HEK293 (cell line): ENCODE measurements at regions not wholly inside any gene's neighbourhood (a gene's known extent, or its start where the extent isn't known, plus 50 kb on each side); places are given as distances from the start of the nearest gene placed in this dataset.

Source experiments
- CTCF ChIA-PET: fragments of 350-600 bp; formaldehyde crosslinking; extraction: SDS; loops from one replicate; lab custom pipeline; 2021; ENCODE audit warnings: antibody characterized with exemption; lab: Yijun Ruan, JAX
- POLR2A ChIA-PET: fragments of 300-600 bp; formaldehyde crosslinking; extraction: SDS; loops from one replicate; lab custom pipeline; 2020; ENCODE audit warnings: antibody characterized with exemption, inconsistent platforms; lab: Yijun Ruan, JAX
- H3K27ac ChIP-seq: fragments of 200-500 bp; sonication (Bioruptor generic); 2 replicates; pipeline ENCODE4 v1.5.1; 2014; ENCODE audit warnings: low read depth, low read length, control low read depth, inconsistent platforms; ENCODE audit errors: extremely low read depth
- H3K36me3 ChIP-seq, 2 experiments: fragments of 200-500 bp in 1 of 2; sonication (Bioruptor generic) in 1 of 2; 1 replicate in 1 of 2; 2 replicates in 1 of 2; pipeline ENCODE4 v1.5.1; 2014 to 2017; ENCODE audit warnings: inconsistent platforms in 2 of 2, low read length in 2 of 2; ENCODE audit not compliant: control insufficient read depth in 2 of 2, insufficient read depth in 1 of 2
- H3K4me1 ChIP-seq: fragments of 200-500 bp; sonication (Bioruptor generic); 2 replicates; pipeline ENCODE4 v1.5.1; 2014; ENCODE audit warnings: mild to moderate bottlenecking, low read length, inconsistent platforms; ENCODE audit not compliant: control insufficient read depth, insufficient read depth
- H3K4me3 ChIP-seq: 2 replicates; pipeline ENCODE4 v1.5.1; 2011; ENCODE audit warnings: low read depth, mild to moderate bottlenecking, control low read depth, low read length, moderate library complexity
- H3K9me3 ChIP-seq: fragments of 200-500 bp; sonication (Bioruptor generic); 2 replicates; pipeline ENCODE4 v1.5.1; 2014; ENCODE audit warnings: low read depth, low read length, inconsistent platforms; ENCODE audit not compliant: control insufficient read depth, insufficient read depth
- MZF1 ChIP-seq: fragments of 450-650 bp; formaldehyde crosslinking; IDR thresholded peaks from 2 replicates; pipeline ENCODE4 v1.5.1; 2017; ENCODE audit warnings: missing biosample characterization, missing genetic modification characterization, borderline replicate concordance
- SALL2 ChIP-seq: fragments of 450-650 bp; formaldehyde crosslinking; IDR thresholded peaks from 2 replicates; pipeline ENCODE4 v1.5.0; 2017; ENCODE audit warnings: missing biosample characterization, mild to moderate bottlenecking, missing genetic modification characterization, borderline replicate concordance
- SP2 ChIP-seq: fragments of 450-650 bp; formaldehyde crosslinking; IDR thresholded peaks from 2 replicates; pipeline ENCODE4 v1.5.1; 2016; ENCODE audit warnings: missing biosample characterization, missing genetic modification characterization
- ZBTB17 ChIP-seq: fragments of 450-650 bp; formaldehyde crosslinking; IDR thresholded peaks from 2 replicates; pipeline ENCODE4 v1.5.1; 2016; ENCODE audit warnings: missing biosample characterization, missing genetic modification characterization
- ZBTB8A ChIP-seq: fragments of 450-650 bp; formaldehyde crosslinking; IDR thresholded peaks from 2 replicates; pipeline ENCODE4 v1.5.1; 2016; ENCODE audit warnings: missing biosample characterization, missing genetic modification characterization
- ZNF335 ChIP-seq: fragments of 450-650 bp; formaldehyde crosslinking; conservative IDR thresholded peaks from 2 replicates; pipeline ENCODE4 v1.5.1; 2016; ENCODE audit warnings: missing biosample characterization, missing genetic modification characterization
- ZNF366 ChIP-seq: fragments of 450-650 bp; formaldehyde crosslinking; conservative IDR thresholded peaks from 2 replicates; pipeline ENCODE4 v1.5.1; 2016; ENCODE audit warnings: missing biosample characterization, missing genetic modification characterization
- ZNF600 ChIP-seq: fragments of 450-650 bp; formaldehyde crosslinking; IDR thresholded peaks from 2 replicates; pipeline ENCODE4 v1.5.1; 2016; ENCODE audit warnings: missing biosample characterization, missing genetic modification characterization
- ZNF658 ChIP-seq: fragments of 450-650 bp; formaldehyde crosslinking; IDR thresholded peaks from 2 replicates; pipeline ENCODE4; 2016; ENCODE audit warnings: missing biosample characterization, missing genetic modification characterization
- TF ChIP-seq, protein P1 (sequence below): fragments of 450-650 bp; formaldehyde crosslinking; IDR thresholded peaks from 2 replicates; pipeline ENCODE4 v1.5.1; 2016; ENCODE audit warnings: missing biosample characterization, missing genetic modification characterization
- TF ChIP-seq, protein P2 (sequence below): fragments of 450-650 bp; formaldehyde crosslinking; IDR thresholded peaks from 2 replicates; pipeline ENCODE4 v1.5.1; 2016; ENCODE audit warnings: missing biosample characterization, missing genetic modification characterization
- TF ChIP-seq, protein P3 (sequence below): fragments of 450-650 bp; formaldehyde crosslinking; IDR thresholded peaks from 2 replicates; pipeline ENCODE4 v1.5.1; 2016; ENCODE audit warnings: missing biosample characterization, missing genetic modification characterization
- TF ChIP-seq, protein P4 (sequence below): fragments of 450-650 bp; formaldehyde crosslinking; optimal IDR thresholded peaks from 2 replicates; pipeline ENCODE3; 2016; ENCODE audit warnings: missing biosample characterization, mild to moderate bottlenecking, missing genetic modification characterization
- TF ChIP-seq, protein P5 (sequence below): fragments of 450-650 bp; formaldehyde crosslinking; IDR thresholded peaks from 2 replicates; pipeline ENCODE4 v1.5.1; 2016; ENCODE audit warnings: missing biosample characterization, missing genetic modification characterization

DNA sequence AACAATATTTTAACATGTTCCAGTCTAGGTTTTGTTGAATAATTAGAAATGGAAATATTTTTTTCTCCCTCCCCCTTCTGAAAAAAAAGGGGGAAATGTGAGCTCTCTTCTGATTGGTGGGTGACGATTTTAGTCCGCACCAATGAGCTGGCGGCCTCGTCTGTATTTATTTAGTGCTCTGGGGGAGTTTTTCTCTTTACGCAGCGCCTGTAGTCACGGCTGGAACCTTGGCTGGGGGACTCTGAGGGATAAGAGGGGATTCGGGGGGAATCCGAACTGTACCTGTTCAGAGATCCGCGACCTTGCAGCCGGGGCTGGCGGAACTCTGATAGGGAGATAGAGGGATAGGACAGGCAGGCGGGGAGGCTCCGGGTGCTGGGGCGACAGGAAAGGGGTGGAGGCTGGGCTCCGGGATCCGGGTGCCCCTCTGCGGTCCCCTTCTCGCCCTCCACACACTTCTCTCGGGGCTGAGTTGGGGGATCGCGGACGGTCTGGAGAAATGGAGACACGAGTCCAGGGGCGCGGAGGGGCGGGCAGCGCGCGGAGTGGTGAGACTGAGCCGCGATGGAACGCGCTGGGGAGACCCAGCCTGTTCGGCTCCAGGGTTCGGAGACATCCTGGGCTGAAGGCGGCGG is 99.7 kb upstream of the HSD17B12 start:
- Histone ChIP-seq H3K27ac (no peak overlapping the region), H3K4me1 (peaks cover 3% of the 10 kb centered on the region; the same call in 1 of the 2 replicates)
- TF ChIP-seq ZNF366 (tag by site-specific recombination) (peak; percentile 31; the same call in 1 of the 2 replicates), SALL2 (no peak), ZBTB8A (tag by site-specific recombination) (peak; percentile 48), ZBTB17 (tag by site-specific recombination) (peak; percentile 51), ZNF658 (tag by site-specific recombination) (no peak), SP2 (0 out of 2 replicates have a peak, but pooled peaks have one; percentile 34), MZF1 (tag by site-specific recombination) (peak; percentile 78), ZNF335 (peak; percentile 68), ZNF600 (tag by site-specific recombination) (peak; percentile 16; the same call in 1 of the 2 replicates)
- TF ChIP-seq, protein P1, sequence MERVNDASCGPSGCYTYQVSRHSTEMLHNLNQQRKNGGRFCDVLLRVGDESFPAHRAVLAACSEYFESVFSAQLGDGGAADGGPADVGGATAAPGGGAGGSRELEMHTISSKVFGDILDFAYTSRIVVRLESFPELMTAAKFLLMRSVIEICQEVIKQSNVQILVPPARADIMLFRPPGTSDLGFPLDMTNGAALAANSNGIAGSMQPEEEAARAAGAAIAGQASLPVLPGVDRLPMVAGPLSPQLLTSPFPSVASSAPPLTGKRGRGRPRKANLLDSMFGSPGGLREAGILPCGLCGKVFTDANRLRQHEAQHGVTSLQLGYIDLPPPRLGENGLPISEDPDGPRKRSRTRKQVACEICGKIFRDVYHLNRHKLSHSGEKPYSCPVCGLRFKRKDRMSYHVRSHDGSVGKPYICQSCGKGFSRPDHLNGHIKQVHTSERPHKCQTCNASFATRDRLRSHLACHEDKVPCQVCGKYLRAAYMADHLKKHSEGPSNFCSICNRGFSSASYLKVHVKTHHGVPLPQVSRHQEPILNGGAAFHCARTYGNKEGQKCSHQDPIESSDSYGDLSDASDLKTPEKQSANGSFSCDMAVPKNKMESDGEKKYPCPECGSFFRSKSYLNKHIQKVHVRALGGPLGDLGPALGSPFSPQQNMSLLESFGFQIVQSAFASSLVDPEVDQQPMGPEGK (tag by site-specific recombination): peak; percentile 48; the same call in 1 of the 2 replicates
- TF ChIP-seq, protein P2, sequence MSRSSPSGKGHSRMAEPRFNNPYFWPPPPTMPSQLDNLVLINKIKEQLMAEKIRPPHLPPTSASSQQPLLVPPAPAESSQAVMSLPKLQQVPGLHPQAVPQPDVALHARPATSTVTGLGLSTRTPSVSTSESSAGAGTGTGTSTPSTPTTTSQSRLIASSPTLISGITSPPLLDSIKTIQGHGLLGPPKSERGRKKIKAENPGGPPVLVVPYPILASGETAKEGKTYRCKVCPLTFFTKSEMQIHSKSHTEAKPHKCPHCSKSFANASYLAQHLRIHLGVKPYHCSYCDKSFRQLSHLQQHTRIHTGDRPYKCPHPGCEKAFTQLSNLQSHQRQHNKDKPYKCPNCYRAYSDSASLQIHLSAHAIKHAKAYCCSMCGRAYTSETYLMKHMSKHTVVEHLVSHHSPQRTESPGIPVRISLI: peak; percentile 81
- TF ChIP-seq, protein P3, sequence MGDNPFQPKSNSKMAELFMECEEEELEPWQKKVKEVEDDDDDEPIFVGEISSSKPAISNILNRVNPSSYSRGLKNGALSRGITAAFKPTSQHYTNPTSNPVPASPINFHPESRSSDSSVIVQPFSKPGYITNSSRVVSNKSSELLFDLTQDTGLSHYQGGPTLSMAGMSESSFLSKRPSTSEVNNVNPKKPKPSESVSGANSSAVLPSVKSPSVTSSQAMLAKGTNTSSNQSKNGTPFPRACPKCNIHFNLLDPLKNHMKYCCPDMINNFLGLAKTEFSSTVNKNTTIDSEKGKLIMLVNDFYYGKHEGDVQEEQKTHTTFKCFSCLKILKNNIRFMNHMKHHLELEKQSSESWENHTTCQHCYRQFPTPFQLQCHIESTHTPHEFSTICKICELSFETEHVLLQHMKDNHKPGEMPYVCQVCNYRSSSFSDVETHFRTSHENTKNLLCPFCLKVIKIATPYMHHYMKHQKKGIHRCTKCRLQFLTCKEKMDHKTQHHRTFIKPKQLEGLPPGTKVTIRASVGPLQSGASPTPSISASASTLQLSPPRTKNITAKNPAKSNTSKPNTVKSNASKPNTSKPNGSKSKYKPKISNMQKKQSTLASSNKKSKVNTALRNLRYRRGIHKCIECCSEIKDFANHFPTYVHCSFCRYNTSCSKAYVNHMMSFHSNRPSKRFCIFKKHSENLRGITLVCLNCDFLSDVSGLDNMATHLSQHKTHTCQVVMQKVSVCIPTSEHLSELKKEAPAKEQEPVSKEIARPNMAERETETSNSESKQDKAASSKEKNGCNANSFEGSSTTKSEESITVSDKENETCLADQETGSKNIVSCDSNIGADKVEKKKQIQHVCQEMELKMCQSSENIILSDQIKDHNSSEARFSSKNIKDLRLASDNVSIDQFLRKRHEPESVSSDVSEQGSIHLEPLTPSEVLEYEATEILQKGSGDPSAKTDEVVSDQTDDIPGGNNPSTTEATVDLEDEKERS: no peak
- TF ChIP-seq, protein P4, sequence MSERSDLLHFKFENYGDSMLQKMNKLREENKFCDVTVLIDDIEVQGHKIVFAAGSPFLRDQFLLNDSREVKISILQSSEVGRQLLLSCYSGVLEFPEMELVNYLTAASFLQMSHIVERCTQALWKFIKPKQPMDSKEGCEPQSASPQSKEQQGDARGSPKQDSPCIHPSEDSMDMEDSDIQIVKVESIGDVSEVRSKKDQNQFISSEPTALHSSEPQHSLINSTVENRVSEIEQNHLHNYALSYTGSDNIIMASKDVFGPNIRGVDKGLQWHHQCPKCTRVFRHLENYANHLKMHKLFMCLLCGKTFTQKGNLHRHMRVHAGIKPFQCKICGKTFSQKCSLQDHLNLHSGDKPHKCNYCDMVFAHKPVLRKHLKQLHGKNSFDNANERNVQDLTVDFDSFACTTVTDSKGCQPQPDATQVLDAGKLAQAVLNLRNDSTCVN: peak; percentile 41
- TF ChIP-seq, all 188 proteins: peak for 10
- Histone ChIP-seq H3K4me3 (peak overlapping the region; percentile 51), H3K36me3 (no peaks in the 10 kb centered on the region), H3K9me3 (no peaks in the 10 kb centered on the region)
- CTCF ChIA-PET: interaction anchor here (0.6 to 1.6 kb wide), 6 partner anchors 29 to 299 kb away, joined by 3 to 4 read pairs (median 3); no protein-coding TSS in a partner anchor
- POLR2A ChIA-PET: interaction anchor here (0.6 to 1.0 kb wide), 3 partner anchors 12 to 100 kb away, joined by 3 to 4 read pairs (median 3); partner anchors contain the start of gene HSD17B12

DNA sequence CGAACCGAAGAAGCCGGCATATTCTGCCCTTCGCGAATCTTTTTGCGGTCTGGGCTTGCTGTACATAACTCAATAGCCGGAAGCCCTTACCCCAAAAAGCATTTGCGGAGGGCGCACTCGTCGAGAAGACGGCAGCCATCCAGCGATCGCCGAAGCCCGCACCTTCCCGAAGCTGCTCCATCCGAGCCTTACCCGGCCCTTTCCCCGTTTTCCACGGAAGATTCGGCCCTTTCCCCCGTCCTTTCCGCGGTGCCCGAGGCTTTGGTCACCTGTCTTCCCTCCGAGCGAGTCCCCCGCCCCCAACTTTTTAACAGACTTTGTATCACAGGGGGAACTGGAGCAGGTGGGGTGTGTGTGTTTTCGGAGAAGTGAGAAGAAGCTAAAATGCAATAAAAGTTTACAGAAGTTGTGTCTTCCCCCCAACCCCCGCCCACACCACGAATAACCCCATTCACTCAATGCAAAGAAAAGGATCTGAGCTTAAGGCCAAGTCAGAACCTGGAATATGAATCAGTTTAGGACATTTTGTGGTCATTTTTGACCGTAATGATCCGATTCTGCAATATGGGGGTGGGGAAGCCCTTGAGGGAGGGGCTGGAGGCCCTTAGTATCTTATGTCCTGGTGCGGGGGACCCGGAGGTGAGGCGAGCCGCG is 99.0 kb upstream of the HSD17B12 start:
- peak overlapping the region; percentile 51 for H3K4me3 ChIP-seq
- POLR2A ChIA-PET: no interaction called here

More for the DNA sequence above, 99.0 kb upstream of the HSD17B12 start:
- CTCF ChIA-PET: interaction anchor here (0.6 to 1.6 kb wide), 2 partner anchors 270 to 296 kb away, joined by 3 read pairs; no protein-coding TSS in a partner anchor
- H3K9me3 ChIP-seq: no peaks in the 10 kb centered on the region
- peaks cover under 1% of the 10 kb centered on the region; the same call in 1 of the 2 replicates for H3K4me1 ChIP-seq
- no peaks in the 10 kb centered on the region for H3K36me3 ChIP-seq
- no peak overlapping the region for H3K27ac ChIP-seq
- TF ChIP-seq, protein P5, sequence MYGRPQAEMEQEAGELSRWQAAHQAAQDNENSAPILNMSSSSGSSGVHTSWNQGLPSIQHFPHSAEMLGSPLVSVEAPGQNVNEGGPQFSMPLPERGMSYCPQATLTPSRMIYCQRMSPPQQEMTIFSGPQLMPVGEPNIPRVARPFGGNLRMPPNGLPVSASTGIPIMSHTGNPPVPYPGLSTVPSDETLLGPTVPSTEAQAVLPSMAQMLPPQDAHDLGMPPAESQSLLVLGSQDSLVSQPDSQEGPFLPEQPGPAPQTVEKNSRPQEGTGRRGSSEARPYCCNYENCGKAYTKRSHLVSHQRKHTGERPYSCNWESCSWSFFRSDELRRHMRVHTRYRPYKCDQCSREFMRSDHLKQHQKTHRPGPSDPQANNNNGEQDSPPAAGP (tag by site-specific recombination): no peak
- TF ChIP-seq, protein P4: peak; percentile 19
